AG09309 (cell line): ENCODE measurements at regions not wholly inside any gene's neighbourhood (a gene's known extent, or its start where the extent isn't known, plus 50 kb on each side); places are given as distances from the start of the nearest gene placed in this dataset.

Experiments used
- DNase-seq: peaks from one replicate; pipeline ENCODE4 v3.0.0-alpha.2; 2010; ENCODE audit warnings: low read depth
- H3K4me3 ChIP-seq: 2 replicates; pipeline ENCODE4 v1.5.1; 2011; ENCODE audit warnings: mild to moderate bottlenecking, low read depth, low read length, moderate library complexity; ENCODE audit not compliant: control insufficient read depth
- TF ChIP-seq, protein P1 (sequence below): IDR thresholded peaks from 2 replicates; pipeline ENCODE4 v1.5.1; 2011; ENCODE audit warnings: mild to moderate bottlenecking, low read depth, low read length, inconsistent platforms; ENCODE audit not compliant: insufficient read depth, control insufficient read depth; ENCODE audit errors: missing control alignments

DNA sequence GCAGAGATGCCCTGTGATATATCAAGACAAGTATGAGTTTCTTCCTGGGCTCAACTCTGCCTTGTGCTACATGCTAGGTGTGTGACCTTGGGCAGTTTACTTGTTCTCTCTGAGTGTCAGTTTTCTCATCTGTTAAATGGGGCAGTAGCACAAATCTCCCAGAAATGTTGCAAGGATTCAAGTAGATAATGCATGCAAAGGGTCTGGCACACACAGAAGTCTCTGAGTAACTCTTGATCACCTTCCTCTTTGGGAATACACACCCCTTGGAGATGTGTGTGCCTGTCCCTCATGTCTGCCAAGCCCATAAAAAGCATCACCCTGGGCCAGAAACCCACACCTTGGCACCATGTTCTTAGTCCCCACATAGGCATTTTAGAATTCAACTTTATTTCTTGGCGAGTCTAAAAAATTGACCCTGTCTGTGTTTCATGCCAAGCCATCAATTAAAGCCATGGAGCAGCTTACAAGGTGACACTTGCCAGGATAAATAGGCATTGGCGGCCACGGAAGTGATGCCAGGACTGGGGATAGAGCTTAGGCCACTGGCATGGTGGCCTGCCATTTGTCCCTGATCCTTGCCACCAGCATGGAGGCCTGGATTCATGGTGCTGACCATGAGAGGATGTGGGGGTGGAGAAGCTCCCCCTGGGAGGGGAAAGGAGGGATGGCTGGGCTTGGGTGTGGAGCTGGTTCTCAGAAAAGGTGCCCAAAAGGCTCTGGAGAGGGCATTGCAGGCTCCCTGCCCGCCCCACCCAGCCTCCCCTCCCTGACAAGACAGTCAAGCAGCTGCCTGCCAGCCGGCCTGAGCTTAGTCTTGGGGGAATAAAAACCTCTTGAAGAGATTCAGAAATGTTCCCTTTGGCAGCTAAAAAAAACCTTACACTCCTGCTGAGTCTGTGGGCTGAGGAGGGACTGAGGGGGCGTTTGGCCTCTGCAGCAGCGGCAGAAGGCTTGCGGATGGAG lies 118.0 kb upstream of the IPO9 start:
- DNase-seq, result no peak
- no peak overlapping the region for H3K4me3 ChIP-seq
- TF ChIP-seq, protein P1, sequence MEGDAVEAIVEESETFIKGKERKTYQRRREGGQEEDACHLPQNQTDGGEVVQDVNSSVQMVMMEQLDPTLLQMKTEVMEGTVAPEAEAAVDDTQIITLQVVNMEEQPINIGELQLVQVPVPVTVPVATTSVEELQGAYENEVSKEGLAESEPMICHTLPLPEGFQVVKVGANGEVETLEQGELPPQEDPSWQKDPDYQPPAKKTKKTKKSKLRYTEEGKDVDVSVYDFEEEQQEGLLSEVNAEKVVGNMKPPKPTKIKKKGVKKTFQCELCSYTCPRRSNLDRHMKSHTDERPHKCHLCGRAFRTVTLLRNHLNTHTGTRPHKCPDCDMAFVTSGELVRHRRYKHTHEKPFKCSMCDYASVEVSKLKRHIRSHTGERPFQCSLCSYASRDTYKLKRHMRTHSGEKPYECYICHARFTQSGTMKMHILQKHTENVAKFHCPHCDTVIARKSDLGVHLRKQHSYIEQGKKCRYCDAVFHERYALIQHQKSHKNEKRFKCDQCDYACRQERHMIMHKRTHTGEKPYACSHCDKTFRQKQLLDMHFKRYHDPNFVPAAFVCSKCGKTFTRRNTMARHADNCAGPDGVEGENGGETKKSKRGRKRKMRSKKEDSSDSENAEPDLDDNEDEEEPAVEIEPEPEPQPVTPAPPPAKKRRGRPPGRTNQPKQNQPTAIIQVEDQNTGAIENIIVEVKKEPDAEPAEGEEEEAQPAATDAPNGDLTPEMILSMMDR, result no peak

DNA sequence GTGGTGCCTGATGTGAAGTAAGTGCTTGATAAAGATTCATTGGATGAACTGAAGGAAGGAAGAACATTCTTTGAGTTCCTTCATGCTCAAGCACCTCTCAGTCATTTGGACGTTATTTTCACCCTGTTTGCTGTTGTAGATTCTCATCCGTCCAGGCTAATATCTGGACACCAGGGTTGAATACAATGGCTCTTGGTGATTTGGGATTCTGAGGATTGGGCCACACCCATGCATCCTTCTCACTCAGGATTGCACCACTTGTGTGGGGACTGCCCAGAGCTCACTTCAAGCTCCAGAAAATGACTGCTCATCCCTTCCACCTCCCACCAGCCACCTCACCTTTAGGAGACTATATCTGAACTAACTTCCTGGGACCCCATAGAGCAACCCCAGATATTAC lies 117.1 kb upstream of the IPO9 start:
- TF ChIP-seq, protein P1, result no peak
- no peak overlapping the region for H3K4me3 ChIP-seq
- DNase-seq, result no peak

DNA sequence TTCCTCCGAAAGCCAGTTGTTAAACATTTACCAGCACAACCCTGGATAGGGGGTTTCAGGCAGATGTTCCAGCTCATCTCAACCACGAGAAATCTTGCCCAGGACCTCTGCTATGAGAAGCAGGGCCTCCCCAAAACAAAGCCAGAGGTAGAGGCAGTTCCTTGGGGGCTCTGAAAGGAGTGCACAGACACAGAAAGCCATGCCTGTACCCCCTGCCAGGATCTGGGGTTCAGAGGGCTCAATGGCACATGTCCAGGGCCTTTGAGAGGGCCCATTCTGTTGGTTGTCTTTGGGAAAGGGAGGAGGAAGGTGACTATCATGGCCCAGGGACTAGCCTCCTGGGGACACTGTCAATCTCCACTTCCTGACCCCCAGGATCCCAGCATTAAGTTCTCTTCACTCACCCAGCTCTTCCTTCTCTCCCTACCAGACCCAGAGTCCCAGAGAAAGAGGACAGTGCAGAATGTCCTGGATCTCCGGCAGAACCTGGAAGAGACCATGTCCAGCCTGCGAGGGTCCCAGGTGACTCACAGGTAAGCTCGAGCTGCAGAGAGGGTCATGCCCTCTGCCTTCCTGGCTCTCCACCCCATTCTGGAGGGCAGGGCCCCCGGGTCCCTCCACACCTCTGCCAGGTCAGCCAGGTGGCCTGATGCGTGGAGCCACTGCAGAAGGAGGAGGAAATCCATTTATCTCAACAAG lies 116.4 kb upstream of the IPO9 start:
- DNase-seq, result no peak
- TF ChIP-seq, protein P1, result no peak

DNA sequence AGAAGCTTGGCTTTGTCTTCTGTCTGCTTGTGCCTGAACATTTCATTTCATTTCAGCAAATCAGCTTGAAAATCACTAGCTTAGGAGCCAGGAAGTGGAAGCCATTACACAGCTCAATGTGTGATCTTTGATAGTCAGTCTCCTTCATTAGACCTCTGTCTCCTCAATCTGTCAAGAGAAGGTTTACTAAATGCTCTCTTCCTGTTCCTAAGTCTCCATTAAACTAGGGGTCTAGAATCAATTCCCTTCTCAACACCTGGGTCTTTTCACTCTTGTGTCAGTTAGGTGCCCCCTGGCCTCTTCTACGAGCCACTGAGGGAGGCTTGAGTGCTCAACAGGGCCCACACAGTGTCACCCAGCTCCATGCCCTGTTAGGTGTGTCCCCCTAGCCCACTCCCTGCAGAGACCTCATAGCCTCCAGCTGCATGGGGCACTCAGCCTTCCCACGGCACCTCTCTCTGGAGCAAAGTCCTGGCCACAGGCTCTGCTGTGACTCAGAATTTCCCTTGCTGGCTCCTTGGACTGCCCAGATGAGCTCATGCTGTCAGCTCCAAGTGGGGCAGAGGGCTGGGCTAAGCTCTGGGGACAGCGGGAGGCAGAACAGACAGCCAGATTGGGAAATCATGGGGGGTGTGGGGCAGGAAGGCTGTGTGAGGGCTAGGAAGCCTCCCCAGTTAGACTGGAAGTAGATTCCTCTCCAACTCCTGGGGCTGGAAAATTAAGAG lies 115.7 kb upstream of the IPO9 start:
- TF ChIP-seq, protein P1, result no peak
- DNase-seq, result peak; percentile 99

More for the DNA sequence above, 116.4 kb upstream of the IPO9 start:
- no peak overlapping the region for H3K4me3 ChIP-seq

DNA sequence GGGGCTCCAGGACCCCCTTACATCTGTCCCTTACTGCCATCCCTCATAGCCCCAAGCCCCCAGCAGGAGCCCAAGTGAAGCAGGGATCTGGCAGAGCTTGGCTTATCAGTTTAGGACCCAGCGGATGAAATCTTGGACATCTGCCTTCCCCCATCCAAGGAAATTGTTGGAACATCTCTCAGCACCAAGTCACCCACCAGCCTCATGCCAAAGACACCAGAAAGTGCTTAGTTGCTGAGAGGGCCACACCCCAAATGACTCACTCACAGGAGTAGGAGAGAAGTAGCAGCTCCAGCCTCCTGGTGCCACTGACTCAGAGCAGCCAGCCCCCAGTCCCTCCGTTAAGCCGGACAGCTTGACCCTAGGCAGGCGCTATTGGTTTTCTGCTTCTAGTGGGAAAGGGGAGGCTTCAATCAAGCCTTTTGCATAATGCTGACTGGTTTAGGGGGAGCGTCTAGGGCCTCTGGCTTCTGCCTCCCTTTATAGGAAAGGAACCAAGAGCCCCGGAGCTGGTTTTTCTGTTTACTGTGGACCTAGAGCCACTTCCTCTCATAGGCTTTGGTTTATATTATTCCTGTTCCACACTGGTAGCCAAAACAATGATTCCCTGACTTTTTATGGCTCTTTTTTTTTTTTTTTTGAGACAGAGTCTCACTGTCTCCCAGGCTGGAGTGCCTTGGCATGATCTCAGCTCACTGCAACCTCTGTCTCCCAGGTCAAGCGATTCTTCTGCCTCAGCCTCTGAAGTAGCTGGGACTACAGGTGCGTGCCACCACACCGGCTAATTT lies 114.2 kb upstream of the IPO9 start:
- peak; percentile 99 for DNase-seq
- no peak overlapping the region for H3K4me3 ChIP-seq
- TF ChIP-seq, protein P1, result no peak

More for the DNA sequence above, 115.7 kb upstream of the IPO9 start:
- no peak overlapping the region for H3K4me3 ChIP-seq
